NK-92 (cell line): ENCODE measurements at regions not wholly inside any gene's neighbourhood (a gene's known extent, or its start where the extent isn't known, plus 50 kb on each side); places are given as distances from the start of the nearest gene placed in this dataset.

ENCODE experiments used
- DNase-seq: peaks from one replicate; lab custom pipeline; 2025; ENCODE audit not compliant: unreplicated experiment; lab: John Stamatoyannopoulos, UW

GRCh38 chr9:99326112-99326916 is 104.2 kb downstream of the SEC61B start:
- no peak for DNase-seq

- no peak for DNase-seq
These were observed 104.8 kb downstream of the SEC61B start for GRCh38 chr9:99326917-99327189.

- no peak for DNase-seq
These were observed 105.6 kb downstream of the SEC61B start for GRCh38 chr9:99327667-99328066.

- no peak for DNase-seq
These were observed 113.2 kb downstream of the SEC61B start for GRCh38 chr9:99335280-99335679.

GRCh38 chr9:99336005-99336404 is 113.9 kb downstream of the SEC61B start:
- no peak for DNase-seq

GRCh38 chr9:99336531-99336930 is 114.4 kb downstream of the SEC61B start:
- no peak for DNase-seq

- DNase-seq, result no peak
These were observed 118.2 kb downstream of the SEC61B start for GRCh38 chr9:99340281-99340680.

GRCh38 chr9:99341686-99342085 is 119.6 kb downstream of the SEC61B start:
- no peak for DNase-seq

- DNase-seq, result no peak
These were observed 123.4 kb downstream of the SEC61B start for GRCh38 chr9:99345451-99345850.

GRCh38 chr9:99345942-99346341 is 123.9 kb downstream of the SEC61B start:
- DNase-seq, result no peak

- no peak for DNase-seq
These were observed 125.5 kb downstream of the SEC61B start for GRCh38 chr9:99347568-99347967.

- DNase-seq, result no peak
These were observed 126.2 kb downstream of the SEC61B start for GRCh38 chr9:99348289-99348688.

GRCh38 chr9:99349870-99350269 is 127.8 kb downstream of the SEC61B start:
- DNase-seq, result no peak

GRCh38 chr9:99350461-99350860 is 128.4 kb downstream of the SEC61B start:
- no peak for DNase-seq

GRCh38 chr9:99351647-99352046 is 129.6 kb downstream of the SEC61B start:
- DNase-seq, result no peak

- no peak for DNase-seq
These were observed 130.7 kb downstream of the SEC61B start for GRCh38 chr9:99352826-99353225.

GRCh38 chr9:99353408-99353807 is 131.3 kb downstream of the SEC61B start:
- no peak for DNase-seq

GRCh38 chr9:99354104-99354503 is 132.0 kb downstream of the SEC61B start:
- DNase-seq, result no peak

- no peak for DNase-seq
These were observed 134.5 kb downstream of the SEC61B start for GRCh38 chr9:99356512-99356971.

- DNase-seq, result no peak
These were observed 135.5 kb downstream of the SEC61B start for GRCh38 chr9:99357575-99357974.

- DNase-seq, result no peak
These were observed 136.6 kb downstream of the SEC61B start for GRCh38 chr9:99358668-99359067.

GRCh38 chr9:99359336-99359735 is 137.3 kb downstream of the SEC61B start:
- no peak for DNase-seq

GRCh38 chr9:99360026-99360425 is 137.9 kb downstream of the SEC61B start:
- DNase-seq, result no peak
